BJ (cell line): ENCODE measurements at regions not wholly inside any gene's neighbourhood (a gene's known extent, or its start where the extent isn't known, plus 50 kb on each side); places are given as distances from the start of the nearest gene placed in this dataset.

Experiments used
- CTCF ChIA-PET: fragments of 350-600 bp; formaldehyde crosslinking; extraction: SDS; loops from one replicate; lab custom pipeline; 2021; ENCODE audit warnings: antibody characterized with exemption, inconsistent platforms; lab: Yijun Ruan, JAX
- POLR2A ChIA-PET: fragments of 300-600 bp; sonication (Branson Sonifier 250); formaldehyde crosslinking; extraction: SDS; loops from one replicate; lab custom pipeline; 2021; ENCODE audit warnings: antibody characterized with exemption; lab: Charles Lee
- DNase-seq: peaks from one replicate; pipeline ENCODE4 v3.0.0-alpha.2; 2011; ENCODE audit warnings: low read depth
- H3K27me3 ChIP-seq: 2 replicates; pipeline ENCODE4 v1.6.0; 2011; ENCODE audit warnings: low read length; ENCODE audit not compliant: control insufficient read depth, insufficient read depth
- H3K36me3 ChIP-seq: 2 replicates; pipeline ENCODE4 v1.5.1; 2011; ENCODE audit warnings: low read length; ENCODE audit not compliant: control insufficient read depth, insufficient read depth
- H3K4me3 ChIP-seq: 2 replicates; pipeline ENCODE4 v1.5.1; 2011; ENCODE audit warnings: low read depth, mild to moderate bottlenecking, control low read depth, low read length
- TF ChIP-seq, protein P1 (sequence below): IDR thresholded peaks from 2 replicates; pipeline ENCODE4 v1.5.1; 2011; ENCODE audit warnings: low read depth, mild to moderate bottlenecking, control low read depth, inconsistent platforms, low read length, moderate library complexity; ENCODE audit not compliant: insufficient read depth

DNA sequence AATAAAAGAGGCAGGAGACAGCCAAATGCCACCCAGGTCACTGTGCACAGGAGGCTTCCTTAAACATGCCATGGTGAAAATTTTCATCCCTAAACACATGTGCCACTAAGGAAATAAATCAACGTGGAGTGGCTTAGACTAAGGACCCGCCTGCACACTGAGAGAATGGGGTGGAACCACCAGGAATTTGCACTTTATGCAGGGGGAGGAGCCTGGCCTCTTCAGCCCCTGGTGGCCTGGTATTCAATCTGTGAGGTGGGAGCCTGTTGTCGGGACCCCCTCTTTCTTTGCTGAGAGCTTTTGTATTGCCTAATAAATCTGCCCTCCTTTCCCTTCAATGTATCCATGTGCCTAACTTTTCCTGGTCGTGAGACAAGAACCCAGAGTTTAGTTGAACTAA is 204.6 kb upstream of the NRP1 start:
- ChIA-PET CTCF (no interaction called here), POLR2A (no interaction called here)
- Histone ChIP-seq H3K4me3 (no peak overlapping the region), H3K27me3 (no peaks in the 10 kb centered on the region), H3K36me3 (no peaks in the 10 kb centered on the region)
- TF ChIP-seq, protein P1, sequence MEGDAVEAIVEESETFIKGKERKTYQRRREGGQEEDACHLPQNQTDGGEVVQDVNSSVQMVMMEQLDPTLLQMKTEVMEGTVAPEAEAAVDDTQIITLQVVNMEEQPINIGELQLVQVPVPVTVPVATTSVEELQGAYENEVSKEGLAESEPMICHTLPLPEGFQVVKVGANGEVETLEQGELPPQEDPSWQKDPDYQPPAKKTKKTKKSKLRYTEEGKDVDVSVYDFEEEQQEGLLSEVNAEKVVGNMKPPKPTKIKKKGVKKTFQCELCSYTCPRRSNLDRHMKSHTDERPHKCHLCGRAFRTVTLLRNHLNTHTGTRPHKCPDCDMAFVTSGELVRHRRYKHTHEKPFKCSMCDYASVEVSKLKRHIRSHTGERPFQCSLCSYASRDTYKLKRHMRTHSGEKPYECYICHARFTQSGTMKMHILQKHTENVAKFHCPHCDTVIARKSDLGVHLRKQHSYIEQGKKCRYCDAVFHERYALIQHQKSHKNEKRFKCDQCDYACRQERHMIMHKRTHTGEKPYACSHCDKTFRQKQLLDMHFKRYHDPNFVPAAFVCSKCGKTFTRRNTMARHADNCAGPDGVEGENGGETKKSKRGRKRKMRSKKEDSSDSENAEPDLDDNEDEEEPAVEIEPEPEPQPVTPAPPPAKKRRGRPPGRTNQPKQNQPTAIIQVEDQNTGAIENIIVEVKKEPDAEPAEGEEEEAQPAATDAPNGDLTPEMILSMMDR = no peak
- DNase-seq = no peak

DNA sequence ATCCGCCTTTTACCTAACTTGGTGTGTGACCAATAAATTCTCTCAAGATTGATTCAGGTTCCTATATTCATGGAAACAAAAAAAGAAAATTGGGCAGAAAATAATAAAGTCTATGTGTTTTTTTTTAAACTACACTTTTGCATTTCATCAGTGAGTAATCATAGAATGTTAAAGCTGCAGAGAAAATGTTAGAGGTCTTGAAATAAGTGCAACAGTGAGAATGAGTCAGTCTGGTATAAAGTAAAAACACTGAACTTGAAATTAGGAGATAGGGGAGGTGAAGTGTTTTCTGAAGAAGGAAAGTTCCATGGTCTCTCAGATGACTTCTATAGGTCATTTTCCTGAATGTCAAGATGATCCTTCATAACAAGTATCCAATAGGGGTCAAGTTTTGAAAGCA is 202.6 kb upstream of the NRP1 start:
- ChIA-PET POLR2A (no interaction called here), CTCF (interaction anchor here (0.6 kb wide), 1 partner anchor 408 kb away, joined by 3 read pairs; no protein-coding TSS in a partner anchor)
- Histone ChIP-seq H3K36me3 (no peaks in the 10 kb centered on the region), H3K27me3 (no peaks in the 10 kb centered on the region), H3K4me3 (no peak overlapping the region)
- TF ChIP-seq, protein P1 = no peak
- DNase-seq = no peak

DNA sequence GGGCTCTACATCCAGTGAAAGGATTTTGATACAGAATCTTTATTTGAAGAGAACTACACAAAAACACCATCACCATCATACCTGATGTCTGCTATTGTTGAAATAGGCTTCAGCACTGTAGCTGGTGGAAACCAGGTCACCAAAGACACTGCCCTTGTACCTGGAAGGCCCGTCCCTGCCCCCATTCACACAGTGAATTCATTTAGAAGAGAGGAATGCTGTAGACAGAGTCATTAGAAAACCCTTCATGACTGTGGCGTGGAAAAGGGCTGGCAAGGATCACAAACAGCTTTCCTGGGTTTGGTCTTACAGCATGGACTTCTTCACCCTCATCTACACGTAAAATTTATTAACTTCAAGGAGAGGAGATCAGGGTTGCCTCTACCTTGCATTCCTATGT is 202.0 kb upstream of the NRP1 start:
- ChIA-PET CTCF (interaction anchor here (0.6 to 1.2 kb wide), 2 partner anchors 13 to 476 kb away, joined by 3 to 4 read pairs; no protein-coding TSS in a partner anchor), POLR2A (no interaction called here)
- no peak for DNase-seq
- Histone ChIP-seq H3K27me3 (no peaks in the 10 kb centered on the region), H3K36me3 (no peaks in the 10 kb centered on the region), H3K4me3 (no peak overlapping the region)
- TF ChIP-seq, protein P1 = no peak

DNA sequence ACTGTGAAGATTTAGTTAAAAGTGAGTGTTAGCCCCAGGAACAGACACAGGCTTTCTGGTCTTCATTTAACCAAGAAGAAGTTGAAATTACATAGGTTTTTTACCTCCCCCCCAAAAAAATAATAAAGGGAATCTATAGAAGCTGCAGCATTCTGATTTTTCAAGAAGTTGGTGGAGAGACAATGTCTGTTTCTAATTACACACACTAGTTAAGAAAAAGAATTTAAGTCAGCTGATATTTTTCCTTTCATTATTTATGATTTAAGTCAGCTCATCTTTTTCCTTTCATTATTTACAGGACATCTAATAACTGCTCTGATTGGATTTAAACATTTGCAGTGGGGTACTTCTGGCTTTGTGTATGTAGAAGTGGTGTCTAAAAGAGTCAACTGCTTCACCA is 201.4 kb upstream of the NRP1 start:
- ChIA-PET CTCF (interaction anchor here (1.2 kb wide), 2 partner anchors 13 to 30 kb away, joined by 3 to 4 read pairs; no protein-coding TSS in a partner anchor), POLR2A (interaction anchor here (0.5 kb wide), 1 partner anchor 185 kb away, joined by 3 read pairs; no protein-coding TSS in a partner anchor)
- TF ChIP-seq, protein P1 = no peak
- no peak for DNase-seq
- Histone ChIP-seq H3K27me3 (no peaks in the 10 kb centered on the region), H3K4me3 (no peak overlapping the region), H3K36me3 (no peaks in the 10 kb centered on the region)

DNA sequence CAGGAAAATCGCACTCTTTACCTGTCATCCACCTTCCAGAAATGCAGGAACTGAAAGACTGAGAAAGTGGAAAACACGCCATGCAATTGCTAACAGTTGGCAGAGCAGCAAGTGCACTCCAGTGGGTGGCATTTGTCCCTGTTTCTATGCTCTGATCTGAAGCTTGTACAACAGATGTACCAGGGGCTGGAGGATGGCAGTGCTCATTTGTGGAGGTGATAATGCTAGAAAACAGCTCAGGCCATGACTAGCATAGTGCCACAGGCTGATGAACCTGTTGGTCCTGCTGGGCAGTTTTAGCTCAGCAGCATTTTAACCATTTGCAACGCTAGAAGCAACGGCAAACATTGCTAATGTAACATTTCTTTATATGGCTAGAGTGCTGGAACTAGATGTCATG is 199.9 kb upstream of the NRP1 start:
- CTCF ChIA-PET = interaction anchor here (1.2 kb wide), 1 partner anchor 10 kb away, joined by 5 read pairs; no protein-coding TSS in a partner anchor
- Histone ChIP-seq H3K36me3 (no peaks in the 10 kb centered on the region), H3K27me3 (no peaks in the 10 kb centered on the region), H3K4me3 (no peak overlapping the region)
- POLR2A ChIA-PET = no interaction called here
- no peak for DNase-seq
- TF ChIP-seq, protein P1 = no peak
